ENCODE measurements at regions not wholly inside any gene's neighbourhood (a gene's known extent, or its start where the extent isn't known, plus 50 kb on each side); places are given as distances from the start of the nearest gene placed in this dataset.

GRCh38 chr5:50953290-50953689 is 286.9 kb downstream of the PARP8 start:
- TF ChIP-seq POLR2A (IDR thresholded peaks at IDR 0.05; ENCODE audit: low read depth, low read length) = no peak
- no peak for TF ChIP-seq CTCF (IDR thresholded peaks at IDR 0.05; ENCODE audit: extremely low read depth in 1 of 2, insufficient read depth in 1 of 2, low read depth in 1 of 2, low read length in 2 of 2)
- no peak for TF ChIP-seq POLR2AphosphoS5 (IDR thresholded peaks at IDR 0.05; ENCODE audit: insufficient read depth, low read depth, low read length)
- TF ChIP-seq MAX (IDR thresholded peaks at IDR 0.05; ENCODE audit: insufficient read depth, insufficient read length) = no peak
- no peak for TF ChIP-seq EZH2 (IDR thresholded peaks at IDR 0.05; ENCODE audit: borderline replicate concordance, low read depth, low read length, severe bottlenecking)
- TF ChIP-seq FOS (IDR thresholded peaks at IDR 0.05; ENCODE audit: borderline replicate concordance, insufficient read depth, low read length) = no peak
- no peak for TF ChIP-seq GATA2 (IDR thresholded peaks at IDR 0.05; ENCODE audit: insufficient read depth, insufficient read length, low read depth, low read length)
- TF ChIP-seq MYC (IDR thresholded peaks at IDR 0.05; ENCODE audit: low read depth, low read length) = no peak
- no peak for TF ChIP-seq JUN (IDR thresholded peaks at IDR 0.05; ENCODE audit: borderline replicate concordance, insufficient read depth, insufficient read length, low read depth)

Data from endothelial cell of umbilical vein (primary cell).